C4-2B (cell line): ENCODE measurements at regions not wholly inside any gene's neighbourhood (a gene's known extent, or its start where the extent isn't known, plus 50 kb on each side); places are given as distances from the start of the nearest gene placed in this dataset.

Source experiments
- H3K27ac ChIP-seq: fragments of 450-650 bp; 2 replicates; pipeline ENCODE4 v1.5.1; 2017
- ZFX ChIP-seq: fragments of 450-650 bp; IDR thresholded peaks from 2 replicates; pipeline ENCODE4 v1.6.1; 2017
- TF ChIP-seq, protein P1 (sequence below): fragments of 450-650 bp; conservative IDR thresholded peaks from 2 replicates; pipeline ENCODE4 v1.5.1; 2017; ENCODE audit warnings: mild to moderate bottlenecking

DNA sequence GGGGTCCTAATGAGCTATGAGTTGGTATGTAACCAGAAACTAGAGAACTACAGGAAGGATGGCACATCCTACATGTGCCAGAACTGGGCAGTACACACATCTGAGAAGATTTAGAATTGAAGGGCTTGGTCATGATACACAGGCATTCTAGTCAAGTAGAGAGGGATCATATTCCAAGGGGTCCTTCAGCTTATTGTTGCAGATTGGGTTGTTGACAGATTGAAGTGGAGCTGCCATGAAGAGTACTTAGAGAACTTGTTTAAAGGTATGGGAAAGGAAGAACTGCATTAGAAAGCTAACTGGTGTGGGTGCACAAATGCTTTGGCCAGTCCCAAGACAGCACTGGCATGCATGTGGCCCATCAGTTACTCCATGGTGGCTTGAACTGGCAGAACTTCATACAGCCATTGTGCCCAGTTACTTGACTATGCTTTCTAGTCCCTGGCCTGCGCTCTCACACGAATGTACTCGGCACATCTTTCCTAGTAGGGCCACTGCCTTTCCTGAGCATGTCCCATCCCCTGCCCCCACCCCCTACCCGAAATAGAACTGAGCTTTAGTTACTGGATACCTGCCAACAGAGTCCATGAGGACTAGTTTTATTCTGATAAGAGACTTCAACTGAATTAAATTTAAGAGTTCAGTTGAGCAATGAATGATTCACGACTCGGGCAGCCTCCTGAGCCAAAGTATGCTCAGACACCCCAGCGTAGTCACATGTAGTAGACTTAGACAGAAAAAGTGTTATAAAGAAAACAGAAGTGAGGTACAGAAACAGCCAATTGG lies 64.0 kb downstream of the CCNG2 start:
- TF ChIP-seq, protein P1, sequence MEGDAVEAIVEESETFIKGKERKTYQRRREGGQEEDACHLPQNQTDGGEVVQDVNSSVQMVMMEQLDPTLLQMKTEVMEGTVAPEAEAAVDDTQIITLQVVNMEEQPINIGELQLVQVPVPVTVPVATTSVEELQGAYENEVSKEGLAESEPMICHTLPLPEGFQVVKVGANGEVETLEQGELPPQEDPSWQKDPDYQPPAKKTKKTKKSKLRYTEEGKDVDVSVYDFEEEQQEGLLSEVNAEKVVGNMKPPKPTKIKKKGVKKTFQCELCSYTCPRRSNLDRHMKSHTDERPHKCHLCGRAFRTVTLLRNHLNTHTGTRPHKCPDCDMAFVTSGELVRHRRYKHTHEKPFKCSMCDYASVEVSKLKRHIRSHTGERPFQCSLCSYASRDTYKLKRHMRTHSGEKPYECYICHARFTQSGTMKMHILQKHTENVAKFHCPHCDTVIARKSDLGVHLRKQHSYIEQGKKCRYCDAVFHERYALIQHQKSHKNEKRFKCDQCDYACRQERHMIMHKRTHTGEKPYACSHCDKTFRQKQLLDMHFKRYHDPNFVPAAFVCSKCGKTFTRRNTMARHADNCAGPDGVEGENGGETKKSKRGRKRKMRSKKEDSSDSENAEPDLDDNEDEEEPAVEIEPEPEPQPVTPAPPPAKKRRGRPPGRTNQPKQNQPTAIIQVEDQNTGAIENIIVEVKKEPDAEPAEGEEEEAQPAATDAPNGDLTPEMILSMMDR = no peak
- TF ChIP-seq ZFX = no peak
- H3K27ac ChIP-seq = no peak overlapping the region

DNA sequence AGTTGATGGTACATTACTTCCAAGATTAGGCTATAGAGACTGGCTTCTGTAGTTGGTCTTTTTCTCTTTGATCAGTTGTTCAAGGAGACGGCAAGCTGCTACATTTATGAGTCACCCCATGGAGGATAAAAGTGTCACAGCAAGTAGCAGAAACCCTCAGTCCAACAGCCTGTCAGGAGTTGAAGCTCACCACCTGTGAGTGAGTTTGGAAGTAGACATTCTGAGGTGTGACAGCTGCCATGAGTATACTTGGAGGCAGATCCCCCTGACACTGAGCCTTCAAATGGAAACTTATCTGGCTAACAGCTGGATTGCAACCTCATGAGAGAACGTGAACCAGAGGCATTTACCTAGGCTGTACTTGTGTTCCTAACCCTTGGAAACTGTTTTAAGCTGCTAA lies 68.0 kb downstream of the CCNG2 start:
- H3K27ac ChIP-seq = no peak overlapping the region
- TF ChIP-seq ZFX = no peak
- TF ChIP-seq, protein P1 = no peak

DNA sequence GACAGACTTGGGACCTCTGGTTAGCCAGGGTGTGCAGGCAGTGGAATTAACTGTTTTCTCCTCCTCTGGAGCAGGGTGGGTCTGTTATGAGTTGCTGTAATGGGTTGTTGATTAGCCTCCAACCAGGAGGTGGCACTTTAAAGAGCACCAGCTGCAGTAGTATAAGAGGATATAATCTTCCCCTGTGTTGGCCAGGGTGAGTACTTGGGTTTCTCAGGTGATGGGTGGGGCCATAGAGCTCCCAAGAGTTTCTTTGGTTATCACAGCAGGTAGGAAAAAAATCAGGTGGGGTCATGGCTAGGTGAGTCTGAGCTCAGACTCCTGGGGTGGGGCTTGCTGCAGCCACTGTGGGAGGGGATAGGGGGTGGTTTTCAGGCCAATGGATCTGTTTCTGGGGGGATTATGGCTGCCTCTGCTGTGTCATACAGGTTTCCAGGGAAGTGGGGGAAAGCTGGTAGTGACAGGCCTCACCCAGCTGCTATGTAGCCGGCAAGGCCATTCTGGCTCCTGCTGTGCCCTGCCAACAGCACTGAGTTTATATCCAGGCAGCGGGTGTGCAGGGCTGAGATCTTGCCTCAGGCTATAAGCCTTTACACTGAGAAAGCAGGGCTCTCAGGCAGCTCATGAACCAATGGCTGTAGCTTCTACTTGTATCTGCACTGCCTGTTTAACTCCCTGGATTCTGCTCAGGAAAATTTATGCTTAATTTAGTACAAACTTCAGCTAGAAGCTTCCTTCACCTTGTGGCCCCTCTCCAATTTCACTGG lies 70.1 kb downstream of the CCNG2 start:
- no peak for TF ChIP-seq ZFX
- TF ChIP-seq, protein P1 = no peak
- no peak overlapping the region for H3K27ac ChIP-seq

DNA sequence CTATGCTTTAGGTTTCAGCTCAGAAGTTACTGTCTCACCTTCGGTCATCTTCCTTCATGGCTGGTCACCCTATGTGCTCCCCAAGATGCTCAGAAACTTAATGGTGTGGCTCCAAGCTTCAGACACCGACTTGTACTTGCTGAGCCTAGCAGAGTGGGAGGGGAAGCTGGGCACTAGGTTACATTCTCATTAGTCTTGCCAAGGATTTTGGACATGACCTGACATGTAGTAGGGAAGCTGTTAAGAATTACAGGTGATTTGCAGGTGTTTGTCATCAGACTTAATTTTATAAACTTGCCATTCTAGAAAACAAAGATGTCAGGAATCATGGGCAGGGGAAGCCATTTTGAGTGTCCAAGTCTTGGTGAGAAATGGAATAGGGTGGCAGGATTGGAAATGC lies 72.4 kb downstream of the CCNG2 start:
- no peak overlapping the region for H3K27ac ChIP-seq
- TF ChIP-seq ZFX = no peak
- TF ChIP-seq, protein P1 = no peak

DNA sequence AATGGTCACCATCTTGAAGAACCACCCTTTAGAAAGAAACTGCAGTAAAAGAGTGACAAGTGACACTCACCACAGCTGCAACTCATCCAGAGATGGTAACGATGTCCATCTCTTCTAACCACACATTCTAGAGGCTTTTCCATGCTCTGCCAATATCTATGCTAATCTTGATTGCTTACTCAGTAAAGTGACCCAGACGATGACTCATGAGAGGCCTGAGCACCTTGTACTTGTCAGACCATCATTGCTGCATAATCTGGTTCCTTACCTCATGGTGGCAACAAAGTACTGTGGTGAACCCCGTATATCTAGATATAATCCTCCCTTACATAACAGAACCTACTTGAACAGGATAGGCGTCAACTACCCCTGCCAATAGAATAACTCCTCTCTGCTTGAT lies 75.6 kb downstream of the CCNG2 start:
- H3K27ac ChIP-seq = no peak overlapping the region
- no peak for TF ChIP-seq ZFX
- TF ChIP-seq, protein P1 = no peak

DNA sequence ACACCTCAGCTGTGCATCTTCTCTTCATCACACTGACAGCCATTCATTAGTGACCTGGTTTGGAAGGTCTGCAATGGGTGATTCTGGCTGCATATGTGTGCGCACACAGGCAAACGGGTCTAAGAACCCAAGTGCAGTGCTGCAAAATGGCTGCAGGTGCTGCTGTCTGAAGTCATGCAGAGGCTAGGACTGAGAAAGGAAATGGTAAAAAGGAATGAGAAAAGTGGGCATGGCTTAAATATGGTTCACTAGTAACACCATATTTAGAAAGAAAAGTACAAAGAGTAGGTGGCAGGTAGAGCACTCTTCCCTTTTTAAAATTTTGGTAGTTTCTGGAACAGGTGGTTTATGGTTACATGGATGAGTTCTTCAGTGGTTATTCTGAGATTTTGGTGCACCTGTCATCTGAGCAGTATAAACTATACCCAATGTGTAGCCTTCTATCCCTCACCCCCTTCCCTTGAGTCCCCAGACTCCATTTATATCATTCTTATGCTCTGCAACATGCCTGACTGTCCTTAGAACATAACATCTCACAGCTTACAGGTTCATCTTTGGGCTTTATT lies 78.4 kb downstream of the CCNG2 start:
- no peak overlapping the region for H3K27ac ChIP-seq
- TF ChIP-seq, protein P1 = no peak
- TF ChIP-seq ZFX = no peak

DNA sequence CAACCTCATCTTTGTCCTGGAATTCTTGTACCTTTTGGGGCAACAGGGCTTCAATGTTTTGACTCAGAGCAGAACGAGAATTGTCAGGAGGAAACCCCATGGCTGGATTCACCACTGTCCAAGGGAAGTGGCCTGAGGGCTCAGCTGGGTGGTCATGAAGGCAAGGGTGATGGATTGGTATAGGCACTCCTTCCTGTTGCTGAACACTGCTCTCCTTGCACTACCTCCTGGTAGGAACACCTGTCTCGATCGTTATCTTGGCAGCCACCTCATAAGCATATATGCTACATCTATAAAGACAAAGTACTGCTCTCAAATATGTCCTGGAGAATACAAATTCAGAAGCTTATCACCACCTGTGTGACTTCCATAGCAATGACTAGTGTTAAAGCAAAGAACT lies 79.8 kb downstream of the CCNG2 start:
- H3K27ac ChIP-seq = no peak overlapping the region
- no peak for TF ChIP-seq ZFX
- TF ChIP-seq, protein P1 = no peak
